Calu3 (cell line): ENCODE measurements at regions not wholly inside any gene's neighbourhood (a gene's known extent, or its start where the extent isn't known, plus 50 kb on each side); places are given as distances from the start of the nearest gene placed in this dataset.

Experiments
- BruUV-seq: library from RNA; stranded (reverse); fragments of 400-500 nt; replicated peaks from 2 replicates; lab custom pipeline; 2021; lab: Mats Ljungman, UMichigan
- CTCF ChIA-PET: fragments of 300-600 bp; sonication (Branson Sonifier 250); formaldehyde crosslinking; loops from one replicate; lab custom pipeline; 2022; ENCODE audit warnings: antibody characterized with exemption; lab: Charles Lee
- DNase-seq: peaks from one replicate; pipeline ENCODE4 v3.0.0; 2022
- H3K27ac Mint-ChIP-seq: one replicate; pipeline ENCODE4 v1.8.0; 2022; ENCODE audit warnings: mixed read lengths; ENCODE audit not compliant: unreplicated experiment
- H3K27me3 Mint-ChIP-seq: one replicate; pipeline ENCODE4 v1.8.0; 2022; ENCODE audit warnings: mixed read lengths; ENCODE audit not compliant: unreplicated experiment
- H3K36me3 Mint-ChIP-seq: one replicate; pipeline ENCODE4 v1.8.0; 2022; ENCODE audit warnings: mild to moderate bottlenecking, moderate library complexity, mixed read lengths; ENCODE audit not compliant: insufficient read depth, unreplicated experiment
- H3K4me1 Mint-ChIP-seq: one replicate; pipeline ENCODE4 v1.8.0; 2022; ENCODE audit warnings: mild to moderate bottlenecking, low read depth, mixed read lengths; ENCODE audit not compliant: unreplicated experiment
- H3K4me3 Mint-ChIP-seq: one replicate; pipeline ENCODE4 v1.8.0; 2022; ENCODE audit warnings: mild to moderate bottlenecking, low read depth, moderate library complexity, mixed read lengths; ENCODE audit not compliant: unreplicated experiment
- H3K9me3 Mint-ChIP-seq: one replicate; pipeline ENCODE4 v1.8.0; 2022; ENCODE audit warnings: low read depth, mixed read lengths; ENCODE audit not compliant: unreplicated experiment
- CTCF ChIP-seq: fragments of 200-600 bp; IDR thresholded peaks from one replicate; pipeline ENCODE4 v1.8.0; 2022; ENCODE audit warnings: antibody characterized with exemption; ENCODE audit not compliant: unreplicated experiment
- intact Hi-C: fragments of 100-400 bp; cut with micrococcal nuclease; formaldehyde crosslinking; loops from one replicate; pipeline ENCODE4 v1.10.0; 2022; ENCODE audit not compliant: unreplicated experiment

- intact Hi-C loops: no loop called here
- no peaks in the 10 kb centered on the region for H3K27me3 Mint-ChIP-seq
- BruUV-seq: no TSS peak
- H3K36me3 Mint-ChIP-seq: no peaks in the 10 kb centered on the region
- H3K4me3 Mint-ChIP-seq: no peak overlapping the region
- DNase-seq: no peak
- H3K4me1 Mint-ChIP-seq: no peaks in the 10 kb centered on the region
- TF ChIP-seq CTCF: no peak
- CTCF ChIA-PET: no interaction called here
- peaks cover 5% of the 10 kb centered on the region for H3K9me3 Mint-ChIP-seq
- no peak overlapping the region for H3K27ac Mint-ChIP-seq
These were observed 1551.3 kb downstream of the CDH8 start for GRCh38 chr16:60484901-60485300.

GRCh38 chr16:60481591-60481990 is 1554.6 kb downstream of the CDH8 start:
- intact Hi-C loops: no loop called here
- Mint-ChIP-seq H3K27ac (no peak overlapping the region), H3K4me1 (no peaks in the 10 kb centered on the region), H3K27me3 (no peaks in the 10 kb centered on the region), H3K4me3 (no peak overlapping the region), H3K36me3 (no peaks in the 10 kb centered on the region), H3K9me3 (peaks cover 5% of the 10 kb centered on the region)
- no peak for TF ChIP-seq CTCF
- CTCF ChIA-PET: no interaction called here
- no TSS peak for BruUV-seq
- no peak for DNase-seq

GRCh38 chr16:60478810-60479209 is 1557.4 kb downstream of the CDH8 start:
- Mint-ChIP-seq H3K4me1 (no peaks in the 10 kb centered on the region), H3K27me3 (no peaks in the 10 kb centered on the region), H3K36me3 (no peaks in the 10 kb centered on the region), H3K9me3 (peaks cover 8% of the 10 kb centered on the region), H3K27ac (no peak overlapping the region), H3K4me3 (no peak overlapping the region)
- BruUV-seq: no TSS peak
- CTCF ChIA-PET: no interaction called here
- no peak for DNase-seq
- no peak for TF ChIP-seq CTCF
- intact Hi-C loops: no loop called here

GRCh38 chr16:60463986-60464385 is 1572.3 kb downstream of the CDH8 start:
- no TSS peak for BruUV-seq

More at GRCh38 chr16:60463986-60464385, 1572.3 kb downstream of the CDH8 start:
- no peak for TF ChIP-seq CTCF
- Mint-ChIP-seq H3K4me3 (no peak overlapping the region), H3K9me3 (peaks cover 23% of the 10 kb centered on the region), H3K27me3 (no peaks in the 10 kb centered on the region), H3K27ac (no peak overlapping the region), H3K36me3 (no peaks in the 10 kb centered on the region), H3K4me1 (no peaks in the 10 kb centered on the region)
- intact Hi-C loops: no loop called here
- CTCF ChIA-PET: interaction anchor here (0.6 kb wide), 1 partner anchor 373 kb away, joined by 3 read pairs; no protein-coding TSS in a partner anchor
- DNase-seq: no peak
